RKO (cell line): ENCODE measurements at regions not wholly inside any gene's neighbourhood (a gene's known extent, or its start where the extent isn't known, plus 50 kb on each side); places are given as distances from the start of the nearest gene placed in this dataset.

ENCODE experiments used
- DNase-seq: peaks from one replicate; pipeline ENCODE4 v3.0.0-alpha.2; 2016; ENCODE audit warnings: low spot score

- DNase-seq: no peak
These were observed 275.0 kb downstream of the DRD1 start for GRCh38 chr5:175168882-175169507.

- DNase-seq: no peak
These were observed 278.0 kb downstream of the DRD1 start for GRCh38 chr5:175166026-175166425.

- DNase-seq: no peak
These were observed 280.3 kb downstream of the DRD1 start for GRCh38 chr5:175163586-175164275.

- DNase-seq: no peak
These were observed 281.9 kb downstream of the DRD1 start for GRCh38 chr5:175162036-175162435.

GRCh38 chr5:175159956-175160355 is 284.0 kb downstream of the DRD1 start:
- no peak for DNase-seq

GRCh38 chr5:175148636-175149172 is 295.3 kb downstream of the DRD1 start:
- no peak for DNase-seq

GRCh38 chr5:175146733-175147132 is 297.2 kb downstream of the DRD1 start:
- no peak for DNase-seq

GRCh38 chr5:175141421-175141820 is 302.6 kb downstream of the DRD1 start:
- no peak for DNase-seq

- DNase-seq: no peak
These were observed 310.8 kb downstream of the DRD1 start for GRCh38 chr5:175133185-175133584.

GRCh38 chr5:175131432-175131831 is 312.6 kb downstream of the DRD1 start:
- no peak for DNase-seq

- DNase-seq: no peak
These were observed 314.4 kb downstream of the DRD1 start for GRCh38 chr5:175129619-175130018.

- DNase-seq: no peak
These were observed 314.9 kb downstream of the DRD1 start for GRCh38 chr5:175129121-175129520.

GRCh38 chr5:175124821-175125220 is 319.2 kb downstream of the DRD1 start:
- no peak for DNase-seq

GRCh38 chr5:175124251-175124813 is 319.6 kb downstream of the DRD1 start:
- no peak for DNase-seq

- DNase-seq: no peak
These were observed 320.4 kb downstream of the DRD1 start for GRCh38 chr5:175123542-175123941.

- no peak for DNase-seq
These were observed 322.5 kb downstream of the DRD1 start for GRCh38 chr5:175121457-175121856.

- no peak for DNase-seq
These were observed 323.6 kb downstream of the DRD1 start for GRCh38 chr5:175120412-175120811.

- DNase-seq: no peak
These were observed 325.2 kb downstream of the DRD1 start for GRCh38 chr5:175118700-175119309.

GRCh38 chr5:175116466-175117048 is 327.4 kb downstream of the DRD1 start:
- no peak for DNase-seq

- DNase-seq: no peak
These were observed 328.2 kb downstream of the DRD1 start for GRCh38 chr5:175115831-175116230.

- no peak for DNase-seq
These were observed 330.0 kb downstream of the DRD1 start for GRCh38 chr5:175113947-175114346.

- no peak for DNase-seq
These were observed 334.8 kb downstream of the DRD1 start for GRCh38 chr5:175109058-175109755.
